ENCODE measurements at regions not wholly inside any gene's neighbourhood (a gene's known extent, or its start where the extent isn't known, plus 50 kb on each side); places are given as distances from the start of the nearest gene placed in this dataset.

DNA sequence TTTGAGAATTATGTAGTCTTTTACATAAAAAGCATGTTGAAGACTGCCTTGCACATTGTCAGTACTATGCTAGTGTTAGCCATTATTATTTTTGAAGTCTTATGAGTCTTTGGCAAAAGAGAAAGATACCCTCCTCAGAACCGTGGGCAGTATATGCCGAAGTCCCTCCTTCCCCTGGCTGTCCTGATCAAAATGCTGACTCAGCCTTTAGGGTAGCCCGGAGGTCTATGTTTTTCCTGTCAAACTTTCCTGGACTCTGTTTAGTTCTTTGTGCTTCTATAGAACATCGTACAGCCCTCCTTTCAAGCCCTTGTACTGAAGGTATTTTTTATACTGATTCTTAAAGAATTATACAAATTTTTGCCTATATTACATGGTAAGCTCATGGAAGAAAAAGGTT is 264.7 kb upstream of the ATP5MC3 start:
- no peak overlapping the region for H3K27ac ChIP-seq (ENCODE audit: low read depth, low read length)
- H3K9me3 ChIP-seq (ENCODE audit: control insufficient read depth in 1 of 2, insufficient read depth in 1 of 2, low read depth in 1 of 2, low read length in 2 of 2), result no peaks in the 10 kb centered on the region
- no peaks in the 10 kb centered on the region for H3K36me3 ChIP-seq (ENCODE audit: control insufficient read depth in 1 of 2, insufficient read depth in 2 of 2, low read length in 2 of 2)
- DNase-seq (ENCODE audit: low read depth, low spot score) (no peak), ATAC-seq (no peak)
- BruUV-seq (replicated peaks), result no TSS peak
- H3K4me1 ChIP-seq (ENCODE audit: control insufficient read depth in 1 of 2, insufficient read depth in 2 of 2, low read length in 2 of 2), result no peaks in the 10 kb centered on the region
- ChIA-PET POLR2A (no interaction called here), RAD21 (ENCODE audit: low non-redundant PET in 1 of 2, low total read pairs in 2 of 2, uncharacterized antibody in 2 of 2, unreplicated experiment in 2 of 2) (no interaction called here), CTCF (no interaction called here)
- H3K9me2 ChIP-seq (ENCODE audit: insufficient read depth), result no peaks in the 10 kb centered on the region
- H4K20me1 ChIP-seq (ENCODE audit: insufficient read depth), result no peaks in the 10 kb centered on the region
- H3K4me3 ChIP-seq (replicated peaks in 1 of 2; ENCODE audit: low read depth in 1 of 2, low read length in 2 of 2), result no peak overlapping the region
- intact Hi-C loops (cut with micrococcal nuclease), result no loop called here
- H3K9ac ChIP-seq (ENCODE audit: low read length), result no peak overlapping the region
- no peaks in the 10 kb centered on the region for H3K79me2 ChIP-seq (ENCODE audit: insufficient read depth, low read length)
- no peaks in the 10 kb centered on the region for H3K27me3 ChIP-seq (ENCODE audit: insufficient read depth, low read length)
- TF ChIP-seq ZBTB33 (IDR thresholded peaks at IDR 0.05; ENCODE audit: extremely low read depth, insufficient replicate concordance, low read length) (no peak), RAD21 (IDR thresholded peaks at IDR 0.05; ENCODE audit: low read depth) (no peak), SIN3A (IDR thresholded peaks at IDR 0.05; ENCODE audit: low read depth) (no peak), ZNF274 (IDR thresholded peaks at IDR 0.05; ENCODE audit: low read depth, low read length) (no peak), SP1 (IDR thresholded peaks at IDR 0.05; ENCODE audit: low read depth) (no peak), EZH2 (IDR thresholded peaks at IDR 0.05) (no peak), POLR2A (IDR thresholded peaks at IDR 0.05; ENCODE audit: borderline replicate concordance, extremely low read depth, insufficient read depth, insufficient read length) (no peak), ZFX (IDR thresholded peaks at IDR 0.05) (no peak), YY1 (IDR thresholded peaks at IDR 0.05; ENCODE audit: extremely low read depth, insufficient replicate concordance, low read depth, low read length) (no peak), POLR2AphosphoS5 (IDR thresholded peaks at IDR 0.05; ENCODE audit: low read depth, low read length) (no peak), ELF1 (IDR thresholded peaks at IDR 0.05; ENCODE audit: borderline replicate concordance, low read depth) (no peak), CTCF (IDR thresholded peaks at IDR 0.05 in 2 of 3, conservative IDR thresholded peaks at IDR 0.05 in 1 of 3; ENCODE audit: borderline replicate concordance in 1 of 3, insufficient read depth in 1 of 3, low read depth in 2 of 3, low read length in 2 of 3) (no peak)
- H2AFZ ChIP-seq (ENCODE audit: low read depth, low read length, poor library complexity, severe bottlenecking), result no peak overlapping the region
- no peak overlapping the region for H3K4me2 ChIP-seq (ENCODE audit: low read length)
